Osteoblast (primary cell): ENCODE measurements at regions not wholly inside any gene's neighbourhood (a gene's known extent, or its start where the extent isn't known, plus 50 kb on each side); places are given as distances from the start of the nearest gene placed in this dataset.

ENCODE experiments used
- DNase-seq: peaks from one replicate; pipeline ENCODE4 v3.0.0; 2011; ENCODE audit warnings: low spot score, mixed read lengths; ENCODE audit not compliant: insufficient read length; ENCODE audit errors: missing footprints
- H2AFZ ChIP-seq: 2 replicates; pipeline ENCODE4 v1.6.0; 2011; ENCODE audit warnings: mild to moderate bottlenecking, low read length
- H3K27ac ChIP-seq: 2 replicates; pipeline ENCODE4 v1.5.1; 2011; ENCODE audit warnings: mild to moderate bottlenecking, low read depth, low read length, moderate library complexity
- H3K27me3 ChIP-seq: 2 replicates; pipeline ENCODE4 v1.6.0; 2012; ENCODE audit warnings: mild to moderate bottlenecking, control low read depth, inconsistent platforms, low read length, moderate library complexity; ENCODE audit not compliant: insufficient read depth
- H3K36me3 ChIP-seq: 2 replicates; pipeline ENCODE4 v1.5.1; 2011; ENCODE audit warnings: mild to moderate bottlenecking, low read length, control low read depth, moderate library complexity; ENCODE audit not compliant: insufficient read depth
- H3K4me1 ChIP-seq: 2 replicates; pipeline ENCODE4 v1.5.1; 2011; ENCODE audit warnings: mild to moderate bottlenecking, low read length, control low read depth, moderate library complexity; ENCODE audit not compliant: insufficient read depth
- H3K4me2 ChIP-seq: 2 replicates; pipeline ENCODE4 v1.6.0; 2011; ENCODE audit warnings: mild to moderate bottlenecking, low read length; ENCODE audit not compliant: insufficient read depth
- H3K4me3 ChIP-seq: fragments of 200-600 bp; sonication (generic); 3 replicates; pipeline ENCODE4 v1.5.1; 2012; ENCODE audit warnings: mild to moderate bottlenecking, low read length, inconsistent platforms; ENCODE audit not compliant: insufficient read depth
- H3K79me2 ChIP-seq: 2 replicates; pipeline ENCODE4 v1.6.0; 2012; ENCODE audit warnings: mild to moderate bottlenecking, low read length, control low read depth, inconsistent platforms; ENCODE audit not compliant: insufficient read depth
- H3K9me3 ChIP-seq: 2 replicates; pipeline ENCODE4 v1.5.1; 2011; ENCODE audit warnings: low read depth, low read length, control low read depth
- H4K20me1 ChIP-seq: 2 replicates; pipeline ENCODE4 v1.6.0; 2012; ENCODE audit warnings: mild to moderate bottlenecking, low read length, control low read depth; ENCODE audit not compliant: insufficient read depth
- CTCF ChIP-seq: IDR thresholded peaks from 2 replicates; pipeline ENCODE4 v1.5.1; 2011; ENCODE audit warnings: mild to moderate bottlenecking, low read depth, low read length, moderate library complexity; ENCODE audit errors: extremely low read depth

GRCh38 chr6:120945905-120946594 lies 388.2 kb downstream of the TBC1D32 start:
- Histone ChIP-seq H3K27ac (no peak overlapping the region), H3K4me3 (no peak overlapping the region), H3K27me3 (no peaks in the 10 kb centered on the region), H3K36me3 (no peaks in the 10 kb centered on the region), H3K4me1 (no peaks in the 10 kb centered on the region), H4K20me1 (no peaks in the 10 kb centered on the region), H2AFZ (no peak overlapping the region), H3K9me3 (no peaks in the 10 kb centered on the region), H3K4me2 (no peak overlapping the region), H3K79me2 (no peaks in the 10 kb centered on the region)
- no peak for DNase-seq
- no peak for TF ChIP-seq CTCF

- H3K9me3 ChIP-seq = no peaks in the 10 kb centered on the region
- H3K36me3 ChIP-seq = no peaks in the 10 kb centered on the region
- no peak for DNase-seq
- no peak overlapping the region for H3K4me2 ChIP-seq
- no peaks in the 10 kb centered on the region for H3K79me2 ChIP-seq
- H3K4me3 ChIP-seq = no peak overlapping the region
- TF ChIP-seq CTCF = no peak
- no peaks in the 10 kb centered on the region for H3K27me3 ChIP-seq
- H3K27ac ChIP-seq = no peak overlapping the region
- no peak overlapping the region for H2AFZ ChIP-seq
- H4K20me1 ChIP-seq = no peaks in the 10 kb centered on the region
- no peaks in the 10 kb centered on the region for H3K4me1 ChIP-seq
Measured at GRCh38 chr6:120938876-120939472, 395.3 kb downstream of the TBC1D32 start.

GRCh38 chr6:120938164-120938875 lies 396.0 kb downstream of the TBC1D32 start:
- no peak overlapping the region for H3K27ac ChIP-seq
- no peak for TF ChIP-seq CTCF
- no peaks in the 10 kb centered on the region for H4K20me1 ChIP-seq
- H3K4me2 ChIP-seq = no peak overlapping the region
- no peak overlapping the region for H2AFZ ChIP-seq
- H3K4me3 ChIP-seq = no peak overlapping the region
- DNase-seq = no peak
- no peaks in the 10 kb centered on the region for H3K36me3 ChIP-seq
- H3K27me3 ChIP-seq = no peaks in the 10 kb centered on the region
- no peaks in the 10 kb centered on the region for H3K79me2 ChIP-seq
- no peaks in the 10 kb centered on the region for H3K4me1 ChIP-seq
- no peaks in the 10 kb centered on the region for H3K9me3 ChIP-seq

- no peaks in the 10 kb centered on the region for H3K9me3 ChIP-seq
- no peak for TF ChIP-seq CTCF
- H3K36me3 ChIP-seq = no peaks in the 10 kb centered on the region
- no peak for DNase-seq
- no peak overlapping the region for H3K27ac ChIP-seq
- H3K27me3 ChIP-seq = no peaks in the 10 kb centered on the region
- H3K79me2 ChIP-seq = no peaks in the 10 kb centered on the region
- no peaks in the 10 kb centered on the region for H3K4me1 ChIP-seq
- H4K20me1 ChIP-seq = no peaks in the 10 kb centered on the region
- no peak overlapping the region for H2AFZ ChIP-seq
- H3K4me3 ChIP-seq = no peak overlapping the region
- no peak overlapping the region for H3K4me2 ChIP-seq
Measured at GRCh38 chr6:120935908-120936307, 398.4 kb downstream of the TBC1D32 start.
